Testis (tissue), 2 donors: ENCODE measurements at regions not wholly inside any gene's neighbourhood (a gene's known extent, or its start where the extent isn't known, plus 50 kb on each side); places are given as distances from the start of the nearest gene placed in this dataset.

Source experiments
- DNase-seq: peaks from one replicate; pipeline ENCODE4 v3.0.0-alpha.2; 2019
- H3K27ac ChIP-seq, 2 donors: fragments of 200-600 bp; sonication (generic); one replicate each; pipeline ENCODE4 v1.5.1; 2019
- H3K27me3 ChIP-seq: fragments of 200-600 bp; sonication (generic); one replicate; pipeline ENCODE4 v1.5.1; 2019
- H3K36me3 ChIP-seq: fragments of 200-600 bp; sonication (generic); one replicate; pipeline ENCODE4 v1.5.1; 2017; ENCODE audit warnings: low read depth; ENCODE audit errors: missing control alignments
- H3K4me1 ChIP-seq: fragments of 200-600 bp; sonication (generic); one replicate; pipeline ENCODE4 v1.5.1; 2019
- H3K4me3 ChIP-seq, 2 donors: fragments of 200-600 bp; sonication (generic); one replicate each; pipeline ENCODE4 v1.5.1; 2017 to 2019
- H3K9me3 ChIP-seq: fragments of 200-600 bp; sonication (generic); one replicate; pipeline ENCODE4 v1.5.1; 2017
- POLR2A ChIP-seq: fragments of 450-650 bp; IDR thresholded peaks from one replicate; pipeline ENCODE4 v1.6.1; 2017; ENCODE audit warnings: antibody characterized with exemption, mild to moderate bottlenecking, moderate library complexity
- WGBS, 2 donors: methylation state at CpG; one replicate each; pipeline ENCODE4 v1.1.5; 2018; 5-methylcytosine and 5-hydroxymethylcytosine counted together
- intact Hi-C: fragments of 100-400 bp; cut with DNase I; formaldehyde crosslinking; loops from one replicate; pipeline ENCODE4 v1.15.1; 2023; ENCODE audit warnings: low total_unique reads
- TF ChIP-seq, protein P1 (sequence below), 3 experiments: fragments of 450-650 bp in 2 of 3; fragments of 200-600 bp in 1 of 3; sonication (generic) in 1 of 3; IDR thresholded peaks; one replicate each; pipeline ENCODE4 v1.5.1; 2016 to 2019; ENCODE audit warnings: antibody characterized with exemption in 3 of 3, mild to moderate bottlenecking in 2 of 3, moderate library complexity in 1 of 3

DNA sequence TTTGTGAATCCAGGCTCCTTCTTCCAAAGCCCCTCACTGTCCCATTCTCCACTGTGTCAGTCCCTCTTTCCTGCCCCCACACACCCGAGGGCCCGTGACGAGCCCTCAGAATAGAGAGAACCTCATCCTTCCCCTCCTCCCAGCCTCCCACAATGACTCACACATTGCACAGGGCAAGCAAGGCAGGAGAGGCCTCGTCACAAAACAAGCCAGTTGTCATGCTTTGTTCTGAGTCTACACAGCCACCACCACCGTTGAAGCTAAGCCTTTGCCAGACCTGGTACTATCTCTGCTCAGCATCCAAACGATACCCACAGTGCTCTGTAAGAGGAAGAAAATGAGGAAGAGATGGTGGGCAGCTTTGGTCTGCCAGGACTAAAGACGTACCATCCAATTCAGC, 142.2 kb upstream of the ZNF366 start:
- intact Hi-C loops, result no loop called here
- no peak overlapping the region for H3K27ac ChIP-seq
- WGBS, 2 donors, result 88 to 89% methylated on average over 7 of the region's 7 CpGs
- no peaks in the 10 kb centered on the region for H3K9me3 ChIP-seq
- TF ChIP-seq, protein P1, sequence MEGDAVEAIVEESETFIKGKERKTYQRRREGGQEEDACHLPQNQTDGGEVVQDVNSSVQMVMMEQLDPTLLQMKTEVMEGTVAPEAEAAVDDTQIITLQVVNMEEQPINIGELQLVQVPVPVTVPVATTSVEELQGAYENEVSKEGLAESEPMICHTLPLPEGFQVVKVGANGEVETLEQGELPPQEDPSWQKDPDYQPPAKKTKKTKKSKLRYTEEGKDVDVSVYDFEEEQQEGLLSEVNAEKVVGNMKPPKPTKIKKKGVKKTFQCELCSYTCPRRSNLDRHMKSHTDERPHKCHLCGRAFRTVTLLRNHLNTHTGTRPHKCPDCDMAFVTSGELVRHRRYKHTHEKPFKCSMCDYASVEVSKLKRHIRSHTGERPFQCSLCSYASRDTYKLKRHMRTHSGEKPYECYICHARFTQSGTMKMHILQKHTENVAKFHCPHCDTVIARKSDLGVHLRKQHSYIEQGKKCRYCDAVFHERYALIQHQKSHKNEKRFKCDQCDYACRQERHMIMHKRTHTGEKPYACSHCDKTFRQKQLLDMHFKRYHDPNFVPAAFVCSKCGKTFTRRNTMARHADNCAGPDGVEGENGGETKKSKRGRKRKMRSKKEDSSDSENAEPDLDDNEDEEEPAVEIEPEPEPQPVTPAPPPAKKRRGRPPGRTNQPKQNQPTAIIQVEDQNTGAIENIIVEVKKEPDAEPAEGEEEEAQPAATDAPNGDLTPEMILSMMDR (IDR thresholded peaks at IDR 0.05), result no peak
- TF ChIP-seq POLR2A, result no peak
- H3K27me3 ChIP-seq, result no peaks in the 10 kb centered on the region
- no peaks in the 10 kb centered on the region for H3K4me1 ChIP-seq
- no peaks in the 10 kb centered on the region for H3K36me3 ChIP-seq
- H3K4me3 ChIP-seq, result no peak overlapping the region
- no peak for DNase-seq

DNA sequence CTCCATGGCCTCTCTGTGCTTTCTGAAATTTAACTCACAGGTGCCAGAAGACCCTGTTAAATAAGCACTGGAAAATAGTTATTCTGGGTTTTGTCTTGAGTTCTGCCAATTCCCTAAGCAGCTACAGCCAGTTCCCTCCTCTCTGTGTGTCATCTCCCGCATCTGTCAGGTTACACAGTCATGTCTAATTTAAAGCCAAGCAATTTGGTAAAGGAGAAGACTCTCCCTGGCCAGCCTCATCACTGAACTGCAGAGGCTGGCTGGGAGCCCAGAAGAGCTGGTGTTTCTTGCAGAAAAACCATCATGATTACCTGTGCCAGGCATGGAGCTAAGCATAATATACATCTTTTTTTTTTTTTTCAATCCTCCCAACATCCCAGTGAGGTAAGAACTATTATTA, 141.3 kb upstream of the ZNF366 start:
- H3K4me3 ChIP-seq, result no peak overlapping the region
- no peaks in the 10 kb centered on the region for H3K36me3 ChIP-seq
- no peaks in the 10 kb centered on the region for H3K9me3 ChIP-seq
- WGBS, 2 donors, result 85 to 95% methylated on average over 1 of the region's 1 CpG
- no peaks in the 10 kb centered on the region for H3K27me3 ChIP-seq
- DNase-seq, result no peak
- no peak overlapping the region for H3K27ac ChIP-seq
- no peaks in the 10 kb centered on the region for H3K4me1 ChIP-seq
- TF ChIP-seq POLR2A, result no peak
- TF ChIP-seq, protein P1 (IDR thresholded peaks at IDR 0.05), result no peak
- intact Hi-C loops, result no loop called here

DNA sequence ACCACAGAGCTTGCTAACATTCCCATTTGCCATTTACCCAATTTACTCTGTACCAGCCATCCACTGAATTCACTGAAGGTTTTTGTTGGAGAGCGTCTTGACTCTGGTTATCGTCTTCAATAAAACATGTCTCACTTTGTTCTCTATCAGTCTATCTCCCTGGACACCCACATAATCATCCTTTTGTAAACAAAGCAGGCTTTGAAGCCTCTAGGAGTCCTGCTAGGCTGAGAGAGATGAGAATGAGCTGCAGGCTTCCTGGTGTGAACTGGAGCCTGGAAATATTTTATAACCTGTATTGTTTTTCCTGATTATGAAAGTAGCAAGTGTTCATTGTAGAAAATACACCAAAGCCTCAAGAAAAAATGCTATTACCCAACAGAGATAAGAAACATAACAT, 140.6 kb upstream of the ZNF366 start:
- intact Hi-C loops, result no loop called here
- Histone ChIP-seq H3K4me3 (no peak overlapping the region), H3K9me3 (no peaks in the 10 kb centered on the region), H3K4me1 (no peaks in the 10 kb centered on the region), H3K27ac (no peak overlapping the region), H3K36me3 (no peaks in the 10 kb centered on the region), H3K27me3 (no peaks in the 10 kb centered on the region)
- WGBS, 2 donors, result 41 to 63% methylated on average over 2 of the region's 2 CpGs
- TF ChIP-seq, protein P1 (IDR thresholded peaks at IDR 0.05), result no peak
- no peak for TF ChIP-seq POLR2A
- DNase-seq, result no peak

DNA sequence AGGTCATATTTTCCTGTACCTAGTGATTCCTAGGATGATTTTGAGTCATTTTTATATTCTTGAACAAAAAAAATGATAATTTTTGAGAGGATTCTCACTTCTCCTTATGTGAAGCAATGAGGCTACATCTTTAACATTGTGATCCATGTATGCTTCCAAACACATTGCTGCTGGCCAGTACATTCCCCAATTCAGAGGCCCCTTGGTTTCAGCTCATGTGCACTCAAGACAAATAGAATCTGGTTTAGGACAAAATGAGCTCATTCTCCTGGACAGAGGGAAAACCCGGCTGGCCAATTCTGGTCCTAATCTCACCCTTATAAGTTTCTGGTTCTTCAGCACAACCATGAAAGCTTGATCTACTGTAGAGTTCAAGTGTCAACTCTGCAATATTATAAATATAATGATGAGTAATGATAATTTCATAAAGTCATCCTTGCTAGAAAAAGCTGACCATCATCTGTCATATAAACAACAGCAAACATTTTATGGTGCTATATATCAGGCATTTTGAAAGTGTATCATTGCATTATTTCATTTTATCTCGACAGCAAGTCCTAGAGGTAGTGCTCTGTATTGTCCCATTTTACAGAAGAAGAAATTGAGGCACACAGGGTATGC, 139.1 kb upstream of the ZNF366 start:
- no peak overlapping the region for H3K27ac ChIP-seq
- DNase-seq, result no peak
- no peaks in the 10 kb centered on the region for H3K36me3 ChIP-seq
- WGBS, 2 donors, result 83 to 86% methylated on average over 2 of the region's 2 CpGs
- H3K4me1 ChIP-seq, result no peaks in the 10 kb centered on the region
- intact Hi-C loops, result no loop called here
- H3K9me3 ChIP-seq, result no peaks in the 10 kb centered on the region
- TF ChIP-seq POLR2A, result no peak
- TF ChIP-seq, protein P1 (IDR thresholded peaks at IDR 0.05), result no peak
- no peak overlapping the region for H3K4me3 ChIP-seq
- H3K27me3 ChIP-seq, result no peaks in the 10 kb centered on the region
